CD4-positive, CD25-positive, alpha-beta regulatory T cell (primary cell): ENCODE measurements at regions not wholly inside any gene's neighbourhood (a gene's known extent, or its start where the extent isn't known, plus 50 kb on each side); places are given as distances from the start of the nearest gene placed in this dataset.

ENCODE experiments used
- ATAC-seq, 2 donors: fragments of 150-1000 bp; cut with Tn5 transposase; one replicate each; pipeline ENCODE4 v1.10.0; 2021; ENCODE audit warnings: low read depth in 2 of 2, moderate number of reproducible peaks in 2 of 2, moderate library complexity in 1 of 2
- DNase-seq, 3 donors: peaks; one replicate each; pipeline versions ENCODE4 v3.0.0 to v3.0.0-alpha.2; 2012 to 2022; ENCODE audit warnings: mixed read lengths in 1 of 3
- H3K27ac ChIP-seq: one replicate; pipeline ENCODE4 v1.7.0; 2013; ENCODE audit warnings: mild to moderate bottlenecking, low read length; ENCODE audit not compliant: insufficient read depth, poor library complexity, severe bottlenecking
- H3K27me3 ChIP-seq: one replicate; pipeline ENCODE4 v1.7.0; 2013; ENCODE audit warnings: low read length; ENCODE audit not compliant: control insufficient read depth, insufficient read depth
- H3K36me3 ChIP-seq: one replicate; pipeline ENCODE4 v1.7.0; 2013; ENCODE audit warnings: mild to moderate bottlenecking, low read length, moderate library complexity; ENCODE audit not compliant: control insufficient read depth, insufficient read depth
- H3K4me1 ChIP-seq: 2 replicates; pipeline ENCODE4 v1.7.0; 2013; ENCODE audit warnings: mild to moderate bottlenecking, low read length; ENCODE audit not compliant: insufficient read depth, control insufficient read depth, poor library complexity, severe bottlenecking
- H3K4me3 ChIP-seq: one replicate; pipeline ENCODE4 v1.7.0; 2013; ENCODE audit warnings: low read depth, mild to moderate bottlenecking, low read length, moderate library complexity
- H3K9me3 ChIP-seq, 2 experiments: 1 replicate in 1 of 2; 2 replicates in 1 of 2; pipeline ENCODE4 v1.7.0; 2013; ENCODE audit warnings: low read length in 2 of 2, mild to moderate bottlenecking in 1 of 2, moderate library complexity in 1 of 2; ENCODE audit not compliant: control insufficient read depth in 2 of 2
- H3K27ac Mint-ChIP-seq, 3 donors: one replicate each; pipeline ENCODE4 v1.8.0; 2020 to 2022; ENCODE audit warnings: mild to moderate bottlenecking in 3 of 3, mixed read lengths in 3 of 3, moderate library complexity in 2 of 3
- H3K27me3 Mint-ChIP-seq: one replicate; pipeline ENCODE4 v1.8.0; 2022; ENCODE audit warnings: mild to moderate bottlenecking, mixed read lengths
- H3K36me3 Mint-ChIP-seq: one replicate; pipeline ENCODE4 v1.8.0; 2020; ENCODE audit warnings: mixed read lengths
- H3K4me1 Mint-ChIP-seq, 4 donors: one replicate each; pipeline ENCODE4 v1.8.0; 2020 to 2022; ENCODE audit warnings: mixed read lengths in 4 of 4, mild to moderate bottlenecking in 1 of 4
- H3K4me3 Mint-ChIP-seq, 4 donors: one replicate each; pipeline ENCODE4 v1.8.0; 2020 to 2022; ENCODE audit warnings: mild to moderate bottlenecking in 4 of 4, mixed read lengths in 4 of 4, moderate library complexity in 3 of 4
- H3K9me3 Mint-ChIP-seq, 7 donors: one replicate each; pipeline ENCODE4 v1.8.0; 2020 to 2022; ENCODE audit warnings: mixed read lengths in 7 of 7, mild to moderate bottlenecking in 3 of 7, moderate library complexity in 2 of 7

- no peaks in the 10 kb centered on the region for H3K36me3 ChIP-seq
- H3K27me3 Mint-ChIP-seq: peaks cover 5% of the 10 kb centered on the region
- no peaks in the 10 kb centered on the region for H3K4me1 Mint-ChIP-seq
Observed at GRCh38 chr2:215504547-215504946, 68.7 kb upstream of the FN1 start.

GRCh38 chr2:215503381-215503780 lies 67.5 kb upstream of the FN1 start:
- no peaks in the 10 kb centered on the region for H3K4me1 Mint-ChIP-seq
- H3K27ac Mint-ChIP-seq: no peak overlapping the region
- no peaks in the 10 kb centered on the region for H3K36me3 Mint-ChIP-seq
- Histone ChIP-seq H3K27me3 (peaks cover 2% of the 10 kb centered on the region), H3K9me3 (no peaks in the 10 kb centered on the region), H3K27ac (no peak overlapping the region), H3K4me3 (no peak overlapping the region), H3K36me3 (no peaks in the 10 kb centered on the region), H3K4me1 (no peaks in the 10 kb centered on the region)
- H3K27me3 Mint-ChIP-seq: peaks cover 5% of the 10 kb centered on the region
- H3K9me3 Mint-ChIP-seq: peaks cover 0 to 3% (median 0%) of the 10 kb centered on the region in 7 donors
- H3K4me3 Mint-ChIP-seq: no peak overlapping the region
- no peak for DNase-seq
- ATAC-seq: no peak

More at GRCh38 chr2:215504547-215504946, 68.7 kb upstream of the FN1 start:
- Histone ChIP-seq H3K4me1 (no peaks in the 10 kb centered on the region), H3K4me3 (no peak overlapping the region), H3K27me3 (peaks cover 2% of the 10 kb centered on the region), H3K27ac (no peak overlapping the region), H3K9me3 (no peaks in the 10 kb centered on the region)
- no peaks in the 10 kb centered on the region for H3K36me3 Mint-ChIP-seq
- no peak overlapping the region for H3K4me3 Mint-ChIP-seq
- DNase-seq: no peak
- no peak overlapping the region for H3K27ac Mint-ChIP-seq
- H3K9me3 Mint-ChIP-seq: peaks cover 0 to 1% (median 0%) of the 10 kb centered on the region in 7 donors
- ATAC-seq: no peak

DNA sequence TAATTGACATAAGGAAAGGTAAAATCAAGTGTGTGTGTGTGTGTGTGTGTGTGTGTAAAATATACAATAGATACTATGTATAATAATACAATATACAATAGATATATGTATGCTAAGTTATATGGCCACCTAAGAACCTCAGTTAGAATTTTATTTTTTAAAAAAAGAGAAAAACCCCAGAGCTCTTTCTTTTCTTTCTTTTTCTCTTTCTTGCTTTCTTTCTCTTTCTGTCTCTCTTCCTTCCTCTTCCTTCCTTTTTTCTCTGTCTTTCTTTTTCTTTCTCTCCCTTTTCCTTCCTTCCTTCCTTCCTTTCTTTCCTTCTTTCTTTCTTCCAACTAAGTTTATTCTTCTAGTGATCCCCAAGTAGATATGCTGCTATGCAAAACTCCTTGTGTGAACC lies 64.6 kb upstream of the FN1 start:
- no peak overlapping the region for H3K4me3 Mint-ChIP-seq
- peaks cover 4% of the 10 kb centered on the region for H3K27me3 Mint-ChIP-seq
- H3K9me3 Mint-ChIP-seq: peaks cover 0 to 4% (median 0%) of the 10 kb centered on the region in 7 donors
- Histone ChIP-seq H3K27ac (no peak overlapping the region), H3K4me1 (no peaks in the 10 kb centered on the region), H3K36me3 (no peaks in the 10 kb centered on the region), H3K27me3 (peaks cover 2% of the 10 kb centered on the region), H3K4me3 (no peak overlapping the region), H3K9me3 (no peaks in the 10 kb centered on the region)
- H3K27ac Mint-ChIP-seq: no peak overlapping the region
- H3K4me1 Mint-ChIP-seq: no peaks in the 10 kb centered on the region
- ATAC-seq (no peak), DNase-seq (no peak)
- H3K36me3 Mint-ChIP-seq: no peaks in the 10 kb centered on the region

- DNase-seq (no peak), ATAC-seq (no peak)
- Mint-ChIP-seq H3K27ac (no peak overlapping the region), H3K9me3 (peaks cover 0 to 4% (median 0%) of the 10 kb centered on the region in 7 donors), H3K4me1 (no peaks in the 10 kb centered on the region), H3K4me3 (no peak overlapping the region), H3K27me3 (peaks cover 4% of the 10 kb centered on the region), H3K36me3 (no peaks in the 10 kb centered on the region)
- Histone ChIP-seq H3K4me3 (no peak overlapping the region), H3K36me3 (no peaks in the 10 kb centered on the region), H3K4me1 (no peaks in the 10 kb centered on the region), H3K27ac (no peak overlapping the region), H3K9me3 (no peaks in the 10 kb centered on the region), H3K27me3 (peaks cover 2% of the 10 kb centered on the region)
Observed at GRCh38 chr2:215499331-215499730, 63.5 kb upstream of the FN1 start.

- ATAC-seq (no peak), DNase-seq (no peak)
- Mint-ChIP-seq H3K4me1 (no peaks in the 10 kb centered on the region), H3K4me3 (no peak overlapping the region), H3K9me3 (peaks cover 0 to 4% (median 0%) of the 10 kb centered on the region in 7 donors), H3K27ac (no peak overlapping the region), H3K27me3 (peaks cover 8% of the 10 kb centered on the region), H3K36me3 (no peaks in the 10 kb centered on the region)
- Histone ChIP-seq H3K36me3 (no peaks in the 10 kb centered on the region), H3K9me3 (no peaks in the 10 kb centered on the region), H3K4me3 (no peak overlapping the region), H3K4me1 (no peaks in the 10 kb centered on the region), H3K27ac (no peak overlapping the region), H3K27me3 (peaks cover 2% of the 10 kb centered on the region)
Observed at GRCh38 chr2:215498431-215498830, 62.6 kb upstream of the FN1 start.

DNA sequence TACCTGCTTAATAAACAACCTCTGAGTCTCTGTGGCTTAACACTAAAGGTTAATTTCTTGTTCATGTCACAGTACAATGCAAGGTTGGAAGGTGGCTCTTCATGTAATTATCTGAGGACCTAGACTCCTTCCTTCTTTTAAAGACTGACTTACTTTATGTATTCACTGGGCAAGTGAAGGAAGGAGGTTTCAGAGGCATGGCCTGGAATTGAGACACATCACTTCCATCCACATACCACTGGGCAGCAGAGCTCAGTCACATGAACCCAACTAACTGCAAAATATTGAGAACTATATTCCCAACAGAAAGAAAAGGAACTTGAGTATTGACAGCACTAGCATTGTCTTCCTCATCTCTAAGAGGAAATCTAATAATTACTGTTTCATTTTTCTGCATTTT lies 57.5 kb upstream of the FN1 start:
- H3K4me1 ChIP-seq: no peaks in the 10 kb centered on the region
- H3K27me3 ChIP-seq: no peaks in the 10 kb centered on the region
- peaks cover 0 to 7% (median 2%) of the 10 kb centered on the region in 7 donors for H3K9me3 Mint-ChIP-seq
- no peak overlapping the region for H3K4me3 ChIP-seq
- H3K4me3 Mint-ChIP-seq: no peak overlapping the region
- ATAC-seq (no peak), DNase-seq (no peak)
- no peak overlapping the region for H3K27ac ChIP-seq
- H3K4me1 Mint-ChIP-seq: no peaks in the 10 kb centered on the region
- no peaks in the 10 kb centered on the region for H3K9me3 ChIP-seq
- no peak overlapping the region for H3K27ac Mint-ChIP-seq
- H3K36me3 ChIP-seq: no peaks in the 10 kb centered on the region
- peaks cover 8% of the 10 kb centered on the region for H3K27me3 Mint-ChIP-seq
- no peaks in the 10 kb centered on the region for H3K36me3 Mint-ChIP-seq

DNA sequence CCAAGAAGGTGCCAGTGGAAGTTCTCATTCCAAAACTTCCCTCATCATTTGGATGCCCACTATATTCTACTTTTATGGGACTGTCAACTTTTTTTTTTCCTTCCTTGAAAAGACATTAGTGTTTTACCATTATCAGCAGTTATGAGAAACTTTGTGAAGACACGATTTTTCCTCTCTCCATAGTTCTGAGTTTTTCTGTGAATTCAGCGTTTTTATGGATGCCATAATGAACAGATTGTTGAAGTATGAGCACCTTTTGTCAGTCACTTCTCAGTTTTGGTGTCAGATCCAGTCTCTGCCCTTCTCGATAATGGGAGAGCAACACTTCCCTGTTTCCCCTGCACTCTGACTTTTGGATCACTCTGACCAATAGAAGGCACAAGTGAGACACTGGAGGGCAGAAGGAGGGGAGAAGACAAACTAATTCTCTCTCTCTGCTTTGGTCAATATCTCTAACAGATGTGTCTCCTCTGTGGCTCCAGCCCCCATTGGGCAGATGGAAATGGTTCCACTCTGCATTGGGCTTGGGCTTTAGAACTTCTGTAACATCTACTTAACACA lies 53.5 kb upstream of the FN1 start:
- ATAC-seq: no peak
- peaks cover 4% of the 10 kb centered on the region for H3K27me3 Mint-ChIP-seq
- H3K9me3 Mint-ChIP-seq: peaks cover 0 to 4% (median 2%) of the 10 kb centered on the region in 7 donors
- Histone ChIP-seq H3K27me3 (no peaks in the 10 kb centered on the region), H3K36me3 (no peaks in the 10 kb centered on the region), H3K9me3 (no peaks in the 10 kb centered on the region), H3K4me3 (no peak overlapping the region), H3K27ac (no peak overlapping the region), H3K4me1 (no peaks in the 10 kb centered on the region)
- H3K27ac Mint-ChIP-seq: peak overlapping the region in 1 of 3 donors; percentile 45
- DNase-seq: no peak
- no peaks in the 10 kb centered on the region for H3K4me1 Mint-ChIP-seq
- H3K4me3 Mint-ChIP-seq: no peak overlapping the region
- no peaks in the 10 kb centered on the region for H3K36me3 Mint-ChIP-seq

- Histone ChIP-seq H3K27ac (no peak overlapping the region), H3K4me1 (no peaks in the 10 kb centered on the region), H3K9me3 (no peaks in the 10 kb centered on the region), H3K27me3 (peaks cover 2% of the 10 kb centered on the region), H3K36me3 (no peaks in the 10 kb centered on the region), H3K4me3 (no peak overlapping the region)
- H3K36me3 Mint-ChIP-seq: no peaks in the 10 kb centered on the region
- no peaks in the 10 kb centered on the region for H3K4me1 Mint-ChIP-seq
- no peak for ATAC-seq
- DNase-seq: no peak
- H3K4me3 Mint-ChIP-seq: no peak overlapping the region
- H3K9me3 Mint-ChIP-seq: peaks cover 0 to 4% (median 2%) of the 10 kb centered on the region in 7 donors
- no peak overlapping the region for H3K27ac Mint-ChIP-seq
- H3K27me3 Mint-ChIP-seq: no peaks in the 10 kb centered on the region
Observed at GRCh38 chr2:215487002-215487372, 51.1 kb upstream of the FN1 start.
